ENCODE measurements at regions not wholly inside any gene's neighbourhood (a gene's known extent, or its start where the extent isn't known, plus 50 kb on each side); places are given as distances from the start of the nearest gene placed in this dataset.

DNA sequence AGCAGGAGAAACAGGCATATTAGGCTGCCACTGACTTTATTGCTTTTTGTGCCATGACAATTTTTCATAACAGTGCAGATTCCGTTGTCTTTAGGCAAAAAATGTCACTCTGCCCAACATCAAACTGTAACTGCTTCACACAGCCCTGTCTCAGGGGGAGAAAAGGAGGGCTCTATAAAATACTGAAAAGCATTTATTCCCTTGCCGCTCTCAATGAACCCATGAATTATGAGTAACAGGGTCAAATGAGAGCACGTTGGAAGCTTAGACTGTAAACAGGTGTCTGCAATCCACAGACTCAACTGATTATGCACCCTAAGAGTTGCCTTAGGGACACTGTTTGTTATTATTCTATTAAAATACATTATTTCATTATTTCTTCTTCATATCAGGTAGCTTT is 292.1 kb upstream of the FMN2 start:
- Mint-ChIP-seq H3K27ac (no peak overlapping the region), H3K9me3 (no peaks in the 10 kb centered on the region), H3K4me3 (no peak overlapping the region), H3K27me3 (ENCODE audit: low read depth) (peaks cover 9% of the 10 kb centered on the region), H3K4me1 (ENCODE audit: low read depth) (no peaks in the 10 kb centered on the region), H3K36me3 (ENCODE audit: low read depth) (no peaks in the 10 kb centered on the region)
- DNase-seq (ENCODE audit: low spot score) = no peak

DNA sequence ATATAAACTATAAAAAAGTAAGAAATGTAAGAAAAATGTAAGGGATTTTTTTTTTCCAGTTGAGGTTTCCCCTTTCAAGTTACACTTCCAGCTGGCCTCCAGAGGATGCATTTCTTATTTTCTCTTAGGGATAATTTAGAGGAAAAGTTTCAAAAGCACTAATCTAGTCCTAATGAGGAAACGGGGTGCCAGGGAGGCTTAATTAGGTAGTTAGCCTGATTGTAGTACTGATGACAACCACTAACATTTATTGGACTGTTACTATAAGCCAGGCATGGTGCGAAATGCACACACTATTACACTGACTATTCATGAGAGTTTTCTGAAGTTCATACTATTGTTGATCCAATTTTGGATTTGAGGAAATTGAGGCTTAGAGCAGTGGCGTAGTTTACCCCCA is 290.8 kb upstream of the FMN2 start:
- Mint-ChIP-seq H3K4me3 (no peak overlapping the region), H3K9me3 (no peaks in the 10 kb centered on the region), H3K27ac (no peak overlapping the region), H3K27me3 (ENCODE audit: low read depth) (peaks cover 4% of the 10 kb centered on the region), H3K4me1 (ENCODE audit: low read depth) (peaks cover 2% of the 10 kb centered on the region), H3K36me3 (ENCODE audit: low read depth) (no peaks in the 10 kb centered on the region)
- no peak for DNase-seq (ENCODE audit: low spot score)

DNA sequence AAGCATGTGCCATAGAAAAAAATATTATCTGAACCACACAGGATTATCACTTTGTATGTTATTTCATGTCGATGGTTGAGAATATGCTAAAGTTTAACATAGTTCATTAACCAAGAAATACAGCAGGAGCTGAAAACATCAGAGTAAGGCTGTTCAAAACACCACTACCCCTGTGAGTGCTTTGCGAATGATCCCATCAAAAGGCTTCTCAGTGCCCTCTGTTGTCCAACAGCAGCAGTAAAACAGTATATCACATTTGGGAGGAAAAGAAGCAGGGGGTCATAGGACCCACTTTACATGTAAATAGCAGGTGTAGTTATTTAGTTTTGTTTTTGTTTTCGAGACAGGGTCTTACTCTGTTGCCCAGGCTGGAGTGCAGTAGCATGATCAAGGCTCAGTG is 289.4 kb upstream of the FMN2 start:
- Mint-ChIP-seq H3K9me3 (no peaks in the 10 kb centered on the region), H3K36me3 (ENCODE audit: low read depth) (no peaks in the 10 kb centered on the region), H3K27ac (no peak overlapping the region), H3K4me1 (ENCODE audit: low read depth) (peaks cover 2% of the 10 kb centered on the region), H3K4me3 (no peak overlapping the region), H3K27me3 (ENCODE audit: low read depth) (peaks cover 4% of the 10 kb centered on the region)
- DNase-seq (ENCODE audit: low spot score) = no peak

DNA sequence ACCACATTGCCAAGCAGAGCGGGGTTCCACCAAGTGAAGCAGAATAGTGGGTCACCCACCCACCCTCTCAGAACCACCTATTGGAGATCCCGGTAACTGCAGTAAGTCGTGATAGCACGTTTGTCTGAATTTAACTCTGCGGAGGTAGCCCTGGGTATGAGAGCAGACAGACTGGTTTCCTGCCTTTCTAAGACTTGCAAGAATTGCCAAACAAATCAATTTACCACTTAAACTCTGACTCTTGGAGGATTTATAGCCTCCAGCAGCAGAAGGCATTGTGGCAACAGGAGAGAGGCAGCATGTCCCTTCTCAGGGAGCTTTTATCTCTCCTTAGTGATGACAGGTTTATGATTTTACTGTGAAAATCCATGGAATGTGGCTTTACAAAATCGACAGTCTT is 287.9 kb upstream of the FMN2 start:
- Mint-ChIP-seq H3K27ac (no peak overlapping the region), H3K4me1 (ENCODE audit: low read depth) (peaks cover 2% of the 10 kb centered on the region), H3K27me3 (ENCODE audit: low read depth) (peaks cover 4% of the 10 kb centered on the region), H3K36me3 (ENCODE audit: low read depth) (no peaks in the 10 kb centered on the region), H3K9me3 (no peaks in the 10 kb centered on the region), H3K4me3 (no peak overlapping the region)
- DNase-seq (ENCODE audit: low spot score) = no peak

DNA sequence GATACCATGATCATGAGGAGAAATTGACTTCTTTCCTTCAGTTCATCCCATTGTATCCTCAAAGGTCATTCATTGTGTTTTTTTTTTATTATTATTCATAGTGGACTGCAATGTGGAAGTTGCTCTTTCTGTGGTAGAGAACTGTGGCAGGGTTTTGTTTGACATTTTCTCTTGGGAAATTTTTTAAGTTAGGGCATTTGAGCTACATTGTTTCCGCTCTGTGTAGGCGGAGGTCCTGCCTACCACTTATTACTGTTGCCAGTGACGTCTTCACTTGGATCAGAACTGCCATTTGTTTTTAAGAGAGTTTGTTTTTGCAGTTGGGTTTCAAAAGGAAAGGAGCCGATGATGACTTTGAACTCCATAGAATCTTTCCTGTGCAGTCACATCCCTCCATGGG is 287.4 kb upstream of the FMN2 start:
- no peak for DNase-seq (ENCODE audit: low spot score)
- peaks cover 4% of the 10 kb centered on the region for H3K27me3 Mint-ChIP-seq (ENCODE audit: low read depth)
- H3K4me1 Mint-ChIP-seq (ENCODE audit: low read depth) = peaks cover 2% of the 10 kb centered on the region
- no peaks in the 10 kb centered on the region for H3K36me3 Mint-ChIP-seq (ENCODE audit: low read depth)
- no peaks in the 10 kb centered on the region for H3K9me3 Mint-ChIP-seq
- no peak overlapping the region for H3K4me3 Mint-ChIP-seq
- H3K27ac Mint-ChIP-seq = no peak overlapping the region

DNA sequence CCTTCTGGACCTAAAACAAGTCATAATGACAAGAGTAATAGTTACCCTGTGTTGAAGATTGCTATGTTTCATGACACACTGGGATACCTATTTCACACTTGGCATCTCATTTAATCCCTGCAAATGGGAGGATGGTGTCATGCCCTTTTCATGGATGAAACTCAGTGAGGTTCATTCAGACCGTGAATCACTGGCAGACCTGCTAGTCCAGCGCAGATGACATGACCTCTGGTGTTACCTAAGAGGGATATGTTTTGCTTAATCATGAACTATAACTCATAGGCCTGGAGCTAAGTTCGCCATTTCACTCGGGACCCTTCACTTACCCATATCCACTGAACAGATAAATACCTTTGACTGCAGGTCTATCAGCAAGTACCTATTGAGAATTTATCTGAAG is 286.6 kb upstream of the FMN2 start:
- Mint-ChIP-seq H3K36me3 (ENCODE audit: low read depth) (no peaks in the 10 kb centered on the region), H3K4me1 (ENCODE audit: low read depth) (peaks cover 2% of the 10 kb centered on the region), H3K4me3 (no peak overlapping the region), H3K27me3 (ENCODE audit: low read depth) (peaks cover 4% of the 10 kb centered on the region), H3K9me3 (no peaks in the 10 kb centered on the region), H3K27ac (no peak overlapping the region)
- DNase-seq (ENCODE audit: low spot score) = no peak

DNA sequence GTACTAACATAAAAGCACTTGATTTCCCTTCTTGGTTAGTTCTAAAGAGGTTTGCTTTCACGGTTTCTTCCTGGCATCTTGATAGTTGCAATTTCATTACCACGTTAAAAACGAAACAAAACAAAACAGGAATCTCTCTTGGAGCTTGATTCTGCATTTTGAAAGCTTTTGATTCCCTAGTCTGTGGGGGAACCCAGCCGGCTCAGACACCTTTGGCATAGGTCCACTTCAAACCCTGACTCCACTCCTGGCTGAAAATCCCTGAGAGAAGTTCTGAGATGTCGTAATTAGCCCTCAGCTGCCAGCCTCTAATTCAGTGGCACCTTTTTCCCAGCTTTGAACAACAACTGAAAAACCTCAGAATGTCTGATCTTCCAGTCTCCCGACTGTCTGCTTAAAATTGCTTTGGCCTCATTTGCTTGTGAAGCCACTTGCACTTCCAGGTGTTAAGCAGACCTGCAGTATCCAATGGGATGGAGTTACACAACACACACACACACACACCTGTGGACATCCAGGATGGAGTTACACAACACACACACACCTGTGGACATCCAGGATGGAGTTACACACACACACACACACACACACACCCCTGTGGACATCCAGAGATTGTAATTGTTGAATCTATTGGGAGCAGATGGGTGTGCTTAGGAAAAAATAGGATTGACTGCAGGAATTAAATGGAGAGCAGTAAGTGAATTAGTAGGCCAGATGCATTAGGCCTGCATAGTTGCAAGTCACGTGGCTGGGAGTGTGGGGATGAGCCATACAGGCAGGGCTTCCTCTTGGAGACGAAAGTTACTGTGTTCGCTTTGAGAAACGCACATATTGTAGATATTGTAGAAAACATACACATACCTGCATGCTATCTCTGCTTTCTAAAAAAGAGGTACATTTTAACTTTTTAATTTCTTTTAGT is 285.6 kb upstream of the FMN2 start:
- H3K9me3 Mint-ChIP-seq = no peaks in the 10 kb centered on the region
- H3K27ac Mint-ChIP-seq = no peak overlapping the region
- DNase-seq (ENCODE audit: low spot score) = no peak
- H3K27me3 Mint-ChIP-seq (ENCODE audit: low read depth) = peaks cover 4% of the 10 kb centered on the region
- peaks cover 8% of the 10 kb centered on the region for H3K4me1 Mint-ChIP-seq (ENCODE audit: low read depth)
- no peak overlapping the region for H3K4me3 Mint-ChIP-seq
- H3K36me3 Mint-ChIP-seq (ENCODE audit: low read depth) = no peaks in the 10 kb centered on the region

DNA sequence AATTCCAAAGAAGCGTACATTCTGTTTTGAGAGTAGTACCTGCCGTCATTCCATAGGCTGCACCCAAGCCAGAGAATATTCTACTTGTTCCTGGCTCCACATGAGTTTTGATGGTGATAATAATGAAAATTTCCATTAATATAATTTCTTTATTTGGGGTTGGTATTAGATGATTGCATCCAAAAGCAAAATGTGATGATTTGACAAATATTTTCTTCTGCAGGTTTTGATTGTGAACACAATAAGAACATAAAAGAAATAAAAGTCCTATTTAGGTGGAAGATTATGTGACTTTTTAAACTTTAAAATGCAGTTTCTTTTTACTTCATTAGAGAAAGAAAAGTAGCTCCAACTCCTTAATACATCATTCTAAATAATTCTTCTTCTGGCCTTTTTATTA is 284.8 kb upstream of the FMN2 start:
- Mint-ChIP-seq H3K36me3 (ENCODE audit: low read depth) (no peaks in the 10 kb centered on the region), H3K4me1 (ENCODE audit: low read depth) (peaks cover 13% of the 10 kb centered on the region), H3K4me3 (no peak overlapping the region), H3K9me3 (no peaks in the 10 kb centered on the region), H3K27ac (no peak overlapping the region), H3K27me3 (ENCODE audit: low read depth) (peaks cover 4% of the 10 kb centered on the region)
- DNase-seq (ENCODE audit: low spot score) = no peak

DNA sequence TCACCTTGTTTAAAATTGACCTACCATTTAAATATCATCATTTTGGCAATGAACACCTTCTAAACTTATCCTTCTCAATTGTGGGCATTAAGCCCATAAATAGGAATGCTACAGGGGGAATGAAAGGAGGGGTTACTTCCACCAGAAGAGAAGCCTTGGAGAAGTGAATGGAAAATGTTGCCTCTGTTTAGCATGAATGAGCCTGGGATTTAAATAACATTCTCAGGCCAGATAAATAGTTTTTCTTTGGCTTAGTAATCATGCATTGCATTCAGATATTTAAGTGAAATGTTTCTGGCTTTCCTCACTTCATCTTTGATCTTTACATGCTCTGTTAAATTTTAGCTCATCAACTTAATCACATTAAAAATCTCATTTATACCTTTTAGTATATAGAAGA is 284.3 kb upstream of the FMN2 start:
- Mint-ChIP-seq H3K27me3 (ENCODE audit: low read depth) (peaks cover 4% of the 10 kb centered on the region), H3K4me3 (no peak overlapping the region), H3K4me1 (ENCODE audit: low read depth) (peaks cover 13% of the 10 kb centered on the region), H3K27ac (no peak overlapping the region), H3K9me3 (no peaks in the 10 kb centered on the region), H3K36me3 (ENCODE audit: low read depth) (no peaks in the 10 kb centered on the region)
- DNase-seq (ENCODE audit: low spot score) = no peak

DNA sequence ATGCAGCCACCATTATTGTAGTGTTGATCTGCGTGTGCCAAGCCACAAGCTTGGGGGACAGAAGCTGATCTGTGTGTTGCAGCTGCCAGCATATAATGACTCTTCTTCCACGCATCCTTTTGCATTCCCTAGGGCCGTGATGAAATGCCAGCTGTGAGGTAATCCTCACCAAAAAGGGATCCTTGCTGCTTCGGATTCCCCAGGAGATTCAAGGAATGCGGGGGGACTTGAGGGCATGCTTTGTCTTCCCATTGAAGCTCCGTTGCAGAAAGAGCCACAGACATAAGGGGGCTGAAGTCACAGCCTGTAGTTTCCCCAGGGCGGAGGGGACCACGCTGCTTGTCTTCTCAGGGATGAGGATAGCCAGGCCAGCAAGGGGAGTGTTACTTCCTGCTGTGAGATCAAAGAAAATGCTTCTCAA is 281.6 kb upstream of the FMN2 start:
- no peaks in the 10 kb centered on the region for H3K9me3 Mint-ChIP-seq
- DNase-seq (ENCODE audit: low spot score) = no peak
- H3K36me3 Mint-ChIP-seq (ENCODE audit: low read depth) = no peaks in the 10 kb centered on the region
- no peak overlapping the region for H3K27ac Mint-ChIP-seq
- H3K4me3 Mint-ChIP-seq = no peak overlapping the region
- no peaks in the 10 kb centered on the region for H3K27me3 Mint-ChIP-seq (ENCODE audit: low read depth)
- H3K4me1 Mint-ChIP-seq (ENCODE audit: low read depth) = peaks cover 20% of the 10 kb centered on the region

DNA sequence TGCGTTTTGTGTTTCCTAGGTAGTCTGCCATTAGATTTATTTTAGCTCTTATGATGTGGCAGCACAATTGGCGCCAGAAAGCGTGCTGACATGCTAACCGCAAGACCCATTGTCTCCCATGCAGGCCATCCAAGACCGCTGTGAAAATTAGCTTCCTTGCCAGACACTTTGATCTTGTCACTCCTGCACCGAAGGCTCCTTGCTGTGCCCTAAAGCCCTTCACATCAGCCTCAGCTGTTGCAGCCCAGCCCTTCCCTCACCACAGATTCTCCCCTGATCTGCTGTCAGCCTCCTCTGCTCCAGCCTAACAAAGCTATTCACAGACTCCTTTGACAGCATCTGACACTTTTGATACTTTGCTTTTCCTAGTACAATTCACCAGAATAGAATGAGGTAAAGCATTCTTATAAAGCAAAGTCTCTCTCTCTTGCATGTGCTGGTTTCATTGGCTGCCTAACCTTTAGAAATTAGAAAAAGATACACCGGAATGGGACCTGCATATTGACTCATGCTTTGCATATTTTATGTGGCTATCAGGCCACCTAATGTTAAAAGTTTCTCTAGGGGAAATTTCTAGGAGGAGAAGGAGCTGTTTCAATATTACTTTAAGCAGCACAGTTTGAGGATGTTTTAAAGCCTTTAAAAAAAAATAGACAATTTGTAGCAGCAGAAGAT is 280.3 kb upstream of the FMN2 start:
- no peaks in the 10 kb centered on the region for H3K27me3 Mint-ChIP-seq (ENCODE audit: low read depth)
- no peak overlapping the region for H3K27ac Mint-ChIP-seq
- peak; percentile 9 for DNase-seq (ENCODE audit: low spot score)

DNA sequence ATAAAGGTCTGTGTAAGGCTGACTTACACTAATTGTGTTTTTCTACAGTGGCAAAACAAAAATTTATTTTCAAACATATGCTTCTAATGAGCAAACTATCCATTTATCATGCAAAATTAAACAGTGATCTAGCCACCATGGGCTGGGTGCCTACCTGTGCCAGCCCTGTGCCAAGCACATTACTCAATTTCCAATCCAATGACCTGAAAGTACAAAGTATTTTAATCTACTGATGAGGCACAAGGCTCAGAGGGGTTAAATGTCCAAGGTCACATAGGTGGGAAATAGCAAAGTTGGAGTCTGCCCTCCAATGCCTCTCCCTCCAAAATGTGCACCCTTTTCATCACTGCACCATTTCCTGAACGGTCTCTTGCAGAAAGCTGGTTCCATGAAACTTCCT is 279.1 kb upstream of the FMN2 start:
- Mint-ChIP-seq H3K27me3 (ENCODE audit: low read depth) (no peaks in the 10 kb centered on the region), H3K9me3 (no peaks in the 10 kb centered on the region), H3K4me3 (no peak overlapping the region), H3K36me3 (ENCODE audit: low read depth) (no peaks in the 10 kb centered on the region), H3K27ac (no peak overlapping the region), H3K4me1 (ENCODE audit: low read depth) (peaks cover 21% of the 10 kb centered on the region)
- no peak for DNase-seq (ENCODE audit: low spot score)

More for the DNA sequence above, 280.3 kb upstream of the FMN2 start:
- Mint-ChIP-seq H3K4me3 (no peak overlapping the region), H3K9me3 (no peaks in the 10 kb centered on the region), H3K4me1 (ENCODE audit: low read depth) (peaks cover 21% of the 10 kb centered on the region), H3K36me3 (ENCODE audit: low read depth) (no peaks in the 10 kb centered on the region)

DNA sequence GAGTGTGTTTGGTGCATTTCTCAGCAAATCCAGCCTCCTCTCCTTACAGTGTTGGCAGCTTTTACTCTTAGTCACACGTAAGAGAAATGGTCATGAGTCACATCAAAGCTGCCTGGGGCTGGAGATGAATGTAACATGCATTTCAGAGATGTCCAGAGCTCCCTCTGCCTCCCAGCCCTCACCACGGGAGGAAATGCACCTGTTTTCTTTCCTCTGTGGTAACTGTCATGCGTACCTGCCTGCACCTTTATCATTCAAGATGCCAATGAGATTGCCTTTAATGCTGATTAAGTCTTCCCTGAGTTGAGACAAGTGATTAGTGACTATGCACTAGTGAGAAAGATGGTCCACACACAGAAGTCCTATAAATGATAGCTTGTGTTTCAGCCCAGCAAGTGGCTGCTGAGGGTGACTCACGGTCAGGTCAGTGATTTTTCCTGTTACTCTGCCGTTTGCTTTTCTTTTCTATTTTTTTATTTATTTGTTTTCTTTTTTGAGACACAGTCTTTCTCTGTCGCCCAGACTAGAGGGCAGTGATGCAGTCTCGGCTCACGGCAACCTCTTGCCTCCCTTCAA is 277.3 kb upstream of the FMN2 start:
- Mint-ChIP-seq H3K27me3 (ENCODE audit: low read depth) (no peaks in the 10 kb centered on the region), H3K4me3 (no peak overlapping the region), H3K4me1 (ENCODE audit: low read depth) (peaks cover 21% of the 10 kb centered on the region), H3K36me3 (ENCODE audit: low read depth) (no peaks in the 10 kb centered on the region), H3K9me3 (no peaks in the 10 kb centered on the region), H3K27ac (no peak overlapping the region)
- peak; percentile 32 for DNase-seq (ENCODE audit: low spot score)

DNA sequence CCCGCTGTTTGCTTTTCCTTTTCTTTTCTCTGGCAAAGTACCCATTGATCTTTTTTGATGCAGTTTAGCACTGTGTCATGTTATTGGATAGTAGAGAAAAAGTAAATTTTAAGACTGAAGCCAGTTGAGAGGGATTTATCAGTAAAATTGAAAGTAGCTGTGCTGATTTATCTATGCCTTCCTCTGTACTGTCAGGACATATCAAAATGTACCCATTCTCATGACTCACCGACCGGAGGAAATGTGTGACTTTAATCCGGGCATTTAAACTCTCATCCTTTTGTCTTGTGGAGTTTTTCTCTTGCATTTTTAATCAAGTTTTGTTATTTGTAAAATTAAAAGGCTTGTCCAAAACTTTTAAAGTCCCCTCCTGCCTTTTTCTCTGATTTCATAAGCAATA is 276.6 kb upstream of the FMN2 start:
- DNase-seq (ENCODE audit: low spot score) = no peak
- H3K9me3 Mint-ChIP-seq = no peaks in the 10 kb centered on the region
- H3K4me3 Mint-ChIP-seq = no peak overlapping the region
- H3K27ac Mint-ChIP-seq = no peak overlapping the region
- H3K27me3 Mint-ChIP-seq (ENCODE audit: low read depth) = no peaks in the 10 kb centered on the region
- peaks cover 21% of the 10 kb centered on the region for H3K4me1 Mint-ChIP-seq (ENCODE audit: low read depth)
- H3K36me3 Mint-ChIP-seq (ENCODE audit: low read depth) = no peaks in the 10 kb centered on the region

Data from T-helper 2 cell treated with Interferon-gamma antibody and Interleukin-4, amounts not matched to agents 5 μg/mL and 100 μg/mL, for 36 hours (primary cell).